ENCODE measurements at regions not wholly inside any gene's neighbourhood (a gene's known extent, or its start where the extent isn't known, plus 50 kb on each side); places are given as distances from the start of the nearest gene placed in this dataset.

DNA sequence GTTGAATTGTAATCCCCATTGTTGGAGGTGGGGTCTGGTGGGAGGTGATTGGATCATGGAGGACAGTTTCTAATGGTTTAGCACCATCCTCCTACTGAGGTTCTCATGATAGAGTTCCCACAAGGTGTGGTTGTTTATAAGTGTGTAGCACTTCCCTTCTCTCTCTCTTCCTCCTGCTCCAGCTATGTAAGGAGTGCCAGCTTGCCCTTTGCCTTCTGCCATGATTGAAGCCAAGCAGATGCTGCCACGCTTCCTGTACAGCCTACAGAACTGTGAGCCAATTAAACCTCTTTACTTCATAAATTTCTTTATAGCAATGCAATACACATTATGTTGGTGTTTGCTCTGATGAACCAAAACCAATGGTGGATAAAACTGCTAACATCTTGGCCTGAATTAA lies 238.2 kb downstream of the EFNB2 start:
- H3K4me3 ChIP-seq (ENCODE audit: low read length), result no peak overlapping the region
- no peaks in the 10 kb centered on the region for H3K36me3 ChIP-seq (ENCODE audit: low read depth, low read length)
- H3K4me1 ChIP-seq (ENCODE audit: insufficient read depth, low read length), result peaks cover 5% of the 10 kb centered on the region; the same call in 1 of the 2 replicates
- BruUV-seq (replicated peaks), result no TSS peak
- ChIA-PET CTCF (no interaction called here), POLR2A (ENCODE audit: unreplicated experiment) (no interaction called here)
- H2AFZ ChIP-seq (ENCODE audit: low read length), result no peak overlapping the region
- no peak overlapping the region for H3K27ac ChIP-seq (ENCODE audit: low read length)
- intact Hi-C loops (cut with micrococcal nuclease), result no loop called here
- no peaks in the 10 kb centered on the region for H3K9me2 ChIP-seq (replicated peaks; ENCODE audit: low read length)
- H3K79me2 ChIP-seq (ENCODE audit: low read length), result no peaks in the 10 kb centered on the region
- H4K20me1 ChIP-seq (ENCODE audit: low read length), result no peaks in the 10 kb centered on the region
- H3K9me3 ChIP-seq (ENCODE audit: low read length), result no peaks in the 10 kb centered on the region
- no peak for ATAC-seq
- no peak overlapping the region for H3K9ac ChIP-seq (ENCODE audit: low read length)
- H3K27me3 ChIP-seq (ENCODE audit: low read length), result no peaks in the 10 kb centered on the region
- no peak for DNase-seq
- no peak overlapping the region for H3K4me2 ChIP-seq (ENCODE audit: low read length)
- TF ChIP-seq, protein P1, sequence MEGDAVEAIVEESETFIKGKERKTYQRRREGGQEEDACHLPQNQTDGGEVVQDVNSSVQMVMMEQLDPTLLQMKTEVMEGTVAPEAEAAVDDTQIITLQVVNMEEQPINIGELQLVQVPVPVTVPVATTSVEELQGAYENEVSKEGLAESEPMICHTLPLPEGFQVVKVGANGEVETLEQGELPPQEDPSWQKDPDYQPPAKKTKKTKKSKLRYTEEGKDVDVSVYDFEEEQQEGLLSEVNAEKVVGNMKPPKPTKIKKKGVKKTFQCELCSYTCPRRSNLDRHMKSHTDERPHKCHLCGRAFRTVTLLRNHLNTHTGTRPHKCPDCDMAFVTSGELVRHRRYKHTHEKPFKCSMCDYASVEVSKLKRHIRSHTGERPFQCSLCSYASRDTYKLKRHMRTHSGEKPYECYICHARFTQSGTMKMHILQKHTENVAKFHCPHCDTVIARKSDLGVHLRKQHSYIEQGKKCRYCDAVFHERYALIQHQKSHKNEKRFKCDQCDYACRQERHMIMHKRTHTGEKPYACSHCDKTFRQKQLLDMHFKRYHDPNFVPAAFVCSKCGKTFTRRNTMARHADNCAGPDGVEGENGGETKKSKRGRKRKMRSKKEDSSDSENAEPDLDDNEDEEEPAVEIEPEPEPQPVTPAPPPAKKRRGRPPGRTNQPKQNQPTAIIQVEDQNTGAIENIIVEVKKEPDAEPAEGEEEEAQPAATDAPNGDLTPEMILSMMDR (conservative IDR thresholded peaks at IDR 0.05; ENCODE audit: low read depth, low read length), result no peak
- TF ChIP-seq EZH2phosphoT487 (IDR thresholded peaks at IDR 0.05; ENCODE audit: borderline replicate concordance, low read length), result no peak
- no peak for TF ChIP-seq EZH2 (IDR thresholded peaks at IDR 0.05; ENCODE audit: low read length, unreplicated experiment)
- H3F3A ChIP-seq (ENCODE audit: low read length, unreplicated experiment), result no peaks in the 10 kb centered on the region

- Histone ChIP-seq H3K9ac (ENCODE audit: low read length) (no peak overlapping the region), H3K4me3 (ENCODE audit: low read length) (no peak overlapping the region), H3K9me2 (replicated peaks; ENCODE audit: low read length) (no peaks in the 10 kb centered on the region), H3F3A (ENCODE audit: low read length, unreplicated experiment) (no peaks in the 10 kb centered on the region), H2AFZ (ENCODE audit: low read length) (no peak overlapping the region), H3K79me2 (ENCODE audit: low read length) (no peaks in the 10 kb centered on the region), H3K27me3 (ENCODE audit: low read length) (no peaks in the 10 kb centered on the region), H3K36me3 (ENCODE audit: low read depth, low read length) (no peaks in the 10 kb centered on the region), H3K9me3 (ENCODE audit: low read length) (no peaks in the 10 kb centered on the region), H4K20me1 (ENCODE audit: low read length) (no peaks in the 10 kb centered on the region), H3K4me2 (ENCODE audit: low read length) (no peak overlapping the region), H3K4me1 (ENCODE audit: insufficient read depth, low read length) (0 out of 2 replicates have a peak, but pooled peaks cover under 1% of the 10 kb centered on the region), H3K27ac (ENCODE audit: low read length) (no peak overlapping the region)
- ChIA-PET CTCF (no interaction called here), POLR2A (ENCODE audit: unreplicated experiment) (no interaction called here)
- no TSS peak for BruUV-seq (replicated peaks)
- intact Hi-C loops (cut with micrococcal nuclease), result no loop called here
- ATAC-seq, result no peak
- no peak for DNase-seq
- TF ChIP-seq EZH2phosphoT487 (IDR thresholded peaks at IDR 0.05; ENCODE audit: borderline replicate concordance, low read length) (no peak), EZH2 (IDR thresholded peaks at IDR 0.05; ENCODE audit: low read length, unreplicated experiment) (no peak)
- TF ChIP-seq, protein P1 (conservative IDR thresholded peaks at IDR 0.05; ENCODE audit: low read depth, low read length), result no peak
Observed at GRCh38 chr13:106296723-106297122, 238.7 kb downstream of the EFNB2 start.

DNA sequence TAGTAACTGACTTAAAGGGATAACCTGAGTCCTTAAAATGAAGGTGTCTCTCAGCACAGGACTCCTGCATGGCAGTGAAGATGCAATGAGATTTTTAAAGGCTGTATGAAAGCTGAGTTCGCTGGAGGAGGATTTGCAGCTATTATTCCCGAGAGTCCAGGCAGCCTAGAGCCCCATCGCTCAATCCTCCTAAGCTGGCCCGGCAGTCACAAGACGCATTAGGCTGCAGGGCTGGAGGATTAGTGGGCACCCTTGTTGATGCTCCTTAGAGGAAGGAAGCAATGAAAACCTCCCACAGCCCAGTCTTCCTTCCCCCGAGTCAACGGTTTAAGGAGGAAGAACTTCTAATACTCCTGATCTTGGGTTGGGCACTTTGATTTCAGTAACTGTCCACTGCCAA lies 239.5 kb downstream of the EFNB2 start:
- no peak for ATAC-seq
- CTCF ChIA-PET, result no interaction called here
- POLR2A ChIA-PET (ENCODE audit: unreplicated experiment), result no interaction called here

More for the DNA sequence above, 239.5 kb downstream of the EFNB2 start:
- H3K79me2 ChIP-seq (ENCODE audit: low read length), result no peaks in the 10 kb centered on the region
- no peak overlapping the region for H3K9ac ChIP-seq (ENCODE audit: low read length)
- no peaks in the 10 kb centered on the region for H3F3A ChIP-seq (ENCODE audit: low read length, unreplicated experiment)
- intact Hi-C loops (cut with micrococcal nuclease), result no loop called here
- H2AFZ ChIP-seq (ENCODE audit: low read length), result no peak overlapping the region
- DNase-seq, result no peak
- BruUV-seq (replicated peaks), result no TSS peak
- no peak overlapping the region for H3K4me2 ChIP-seq (ENCODE audit: low read length)
- no peak overlapping the region for H3K4me3 ChIP-seq (ENCODE audit: low read length)
- no peaks in the 10 kb centered on the region for H3K36me3 ChIP-seq (ENCODE audit: low read depth, low read length)
- no peak overlapping the region for H3K27ac ChIP-seq (ENCODE audit: low read length)
- no peaks in the 10 kb centered on the region for H3K9me2 ChIP-seq (replicated peaks; ENCODE audit: low read length)
- no peaks in the 10 kb centered on the region for H4K20me1 ChIP-seq (ENCODE audit: low read length)
- no peaks in the 10 kb centered on the region for H3K9me3 ChIP-seq (ENCODE audit: low read length)
- TF ChIP-seq EZH2 (IDR thresholded peaks at IDR 0.05; ENCODE audit: low read length, unreplicated experiment) (no peak), EZH2phosphoT487 (IDR thresholded peaks at IDR 0.05; ENCODE audit: borderline replicate concordance, low read length) (no peak)
- TF ChIP-seq, protein P1 (conservative IDR thresholded peaks at IDR 0.05; ENCODE audit: low read depth, low read length), result no peak
- peaks cover 6% of the 10 kb centered on the region for H3K4me1 ChIP-seq (ENCODE audit: insufficient read depth, low read length)
- H3K27me3 ChIP-seq (ENCODE audit: low read length), result no peaks in the 10 kb centered on the region
